Upper lobe of left lung (tissue), 4 donors: ENCODE measurements at regions not wholly inside any gene's neighbourhood (a gene's known extent, or its start where the extent isn't known, plus 50 kb on each side); places are given as distances from the start of the nearest gene placed in this dataset.

Experiments used
- CTCF ChIP-seq, 6 experiments: fragments of 450-650 bp in 4 of 6; fragments of 200-600 bp in 2 of 6; sonication (generic) in 2 of 6; IDR thresholded peaks; one replicate each; pipeline ENCODE4 v1.5.1; 2016 to 2019; ENCODE audit warnings: antibody characterized with exemption in 6 of 6
- EP300 ChIP-seq, 4 donors: sonication (generic); formaldehyde crosslinking; IDR thresholded peaks; one replicate each; pipeline ENCODE4 v1.5.1; 2017; ENCODE audit warnings: antibody characterized with exemption in 4 of 4, control low read depth in 2 of 4
- POLR2A ChIP-seq, 4 donors: fragments of 450-650 bp; IDR thresholded peaks; one replicate each; pipeline ENCODE4 v1.5.1; 2016 to 2017; ENCODE audit warnings: antibody characterized with exemption in 4 of 4, mild to moderate bottlenecking in 2 of 4

DNA sequence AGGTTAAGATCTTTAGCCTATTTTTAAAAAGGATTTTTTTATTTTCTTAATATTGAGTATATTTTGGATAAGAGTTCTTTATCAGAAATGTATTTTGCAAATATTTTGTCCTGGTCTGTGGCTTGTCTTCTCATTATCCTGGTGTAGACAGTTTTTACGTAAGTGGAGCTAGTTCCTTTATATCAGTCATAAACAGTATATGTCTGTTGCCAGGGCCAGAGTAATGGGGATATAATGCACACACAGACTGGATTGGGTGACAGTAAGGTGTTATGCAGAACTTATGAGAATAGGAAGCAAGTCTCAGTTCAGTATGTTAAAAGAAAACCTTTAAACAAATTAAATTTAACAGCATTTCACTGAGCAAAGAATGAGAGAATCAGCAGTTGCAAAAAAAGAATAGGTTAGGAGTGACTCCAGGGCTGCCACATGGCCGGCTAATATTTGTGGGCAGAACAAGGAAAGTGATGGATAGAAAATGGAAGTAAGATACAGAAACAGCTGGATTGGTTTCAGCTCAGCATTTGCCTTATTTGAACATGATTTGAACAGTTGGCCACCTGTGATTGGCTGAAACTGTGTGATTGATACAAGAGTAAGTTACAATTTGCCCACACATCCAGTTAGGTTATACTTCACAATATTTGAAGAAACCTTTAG is 61.1 kb upstream of the ZNG1B start:
- TF ChIP-seq POLR2A (IDR thresholded peaks at IDR 0.05) (no peak), CTCF (IDR thresholded peaks at IDR 0.05) (no peak), EP300 (IDR thresholded peaks at IDR 0.05) (no peak)
